GM12874 (cell line): ENCODE measurements at regions not wholly inside any gene's neighbourhood (a gene's known extent, or its start where the extent isn't known, plus 50 kb on each side); places are given as distances from the start of the nearest gene placed in this dataset.

Experiments used
- CTCF ChIP-seq: IDR thresholded peaks from 2 replicates; pipeline ENCODE4 v1.5.1; 2011; ENCODE audit warnings: low read depth, mild to moderate bottlenecking, control low read depth, low read length, moderate library complexity; ENCODE audit not compliant: insufficient read depth

- no peak for TF ChIP-seq CTCF
Observed at GRCh38 chr2:198285216-198285615, 480.8 kb downstream of the PLCL1 start.

- no peak for TF ChIP-seq CTCF
Observed at GRCh38 chr2:198283146-198283545, 478.8 kb downstream of the PLCL1 start.

DNA sequence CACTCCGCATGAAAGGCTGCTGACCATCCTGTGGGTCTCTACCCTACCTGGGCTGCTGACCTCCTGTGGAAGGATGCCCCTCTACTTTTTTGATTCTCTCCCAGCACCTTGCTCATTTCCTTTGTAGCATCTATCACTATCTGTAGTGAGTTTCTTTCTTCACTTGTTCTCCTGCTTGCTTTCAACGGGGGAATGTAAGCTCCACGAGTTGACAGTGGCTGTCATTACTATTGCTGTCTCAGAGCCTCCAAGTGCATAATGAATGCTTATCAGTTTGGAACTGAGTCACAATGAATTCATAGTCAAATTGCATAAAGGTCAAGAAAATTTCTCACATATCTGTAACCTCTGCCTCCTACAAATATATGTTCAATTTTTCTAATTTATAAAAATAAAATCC, 477.7 kb downstream of the PLCL1 start:
- no peak for TF ChIP-seq CTCF

GRCh38 chr2:198280145-198280544, 475.8 kb downstream of the PLCL1 start:
- no peak for TF ChIP-seq CTCF

DNA sequence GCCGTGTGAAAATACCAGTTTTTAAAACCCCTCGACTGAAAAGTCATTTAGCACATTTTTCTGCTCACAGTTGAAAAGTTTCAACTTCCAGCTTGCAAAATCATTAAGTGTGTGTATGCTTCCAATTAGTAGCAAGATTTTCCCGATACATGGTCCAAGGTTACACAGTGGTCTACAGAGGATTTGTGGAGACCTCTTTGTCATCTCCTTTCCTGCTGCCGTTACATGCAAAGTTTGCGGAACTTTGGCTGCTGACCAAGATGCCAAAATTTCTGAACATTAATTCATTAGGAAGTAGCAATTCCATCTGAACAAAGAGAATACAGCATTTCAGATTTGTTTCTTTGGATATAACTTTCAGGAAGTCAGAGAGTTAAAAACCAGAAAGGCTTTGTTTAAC, 474.6 kb downstream of the PLCL1 start:
- TF ChIP-seq CTCF, result no peak

DNA sequence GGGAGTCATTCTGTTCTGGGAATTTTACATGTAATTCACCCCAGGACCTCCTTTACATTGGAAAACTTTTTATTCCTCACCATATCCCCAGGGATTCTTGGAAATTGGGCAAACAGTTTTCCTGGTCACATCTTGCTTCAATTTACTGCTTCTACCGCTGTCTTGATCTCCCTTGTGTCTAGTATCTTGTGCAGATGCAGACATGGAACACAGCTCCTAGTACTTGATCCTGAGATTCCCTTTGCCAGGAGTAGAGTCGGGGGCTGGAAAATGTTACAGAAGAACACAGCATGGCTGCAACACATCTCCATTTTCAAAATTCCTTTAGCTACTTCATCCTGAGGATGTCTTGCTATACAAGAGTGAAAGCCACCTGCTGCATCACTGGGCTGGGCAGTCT, 472.8 kb downstream of the PLCL1 start:
- TF ChIP-seq CTCF, result no peak

DNA sequence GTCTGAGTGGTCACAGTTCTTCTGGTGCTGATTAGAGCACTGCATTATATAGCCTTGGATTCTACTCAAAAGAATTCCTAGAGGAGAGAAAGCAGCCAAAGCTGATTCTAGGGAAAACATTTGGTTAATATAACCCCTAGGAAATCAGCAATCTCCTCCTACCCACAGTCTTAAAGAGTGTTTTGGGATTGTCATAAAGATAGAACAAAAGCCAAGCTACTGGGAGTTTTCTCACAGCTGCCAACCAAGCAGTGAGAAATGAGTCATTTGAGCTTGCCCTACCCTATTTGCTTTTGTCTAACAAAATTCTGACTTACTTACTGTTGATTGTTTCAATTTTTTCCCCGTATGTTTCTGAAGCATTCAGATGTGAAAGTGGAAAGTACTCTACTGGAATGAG, 469.3 kb downstream of the PLCL1 start:
- TF ChIP-seq CTCF, result no peak

DNA sequence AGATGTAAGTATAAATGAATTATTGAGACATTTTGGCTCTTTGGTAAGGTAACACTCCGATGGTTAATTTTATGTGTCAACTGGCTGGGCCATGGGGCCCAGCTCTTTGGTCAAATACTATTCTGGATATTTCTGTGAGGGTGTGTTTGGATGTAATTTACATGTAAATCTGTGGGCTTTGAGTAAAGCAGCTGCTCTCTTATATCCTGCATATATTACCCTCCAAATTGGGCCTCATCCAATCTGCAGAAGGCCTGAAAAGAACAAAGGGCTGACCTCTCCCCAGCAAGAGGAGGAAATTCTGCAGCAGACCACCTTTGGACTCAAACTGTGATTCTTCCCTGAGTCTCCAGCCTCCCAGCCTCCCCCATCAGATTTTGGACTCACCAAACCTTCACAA, 464.1 kb downstream of the PLCL1 start:
- no peak for TF ChIP-seq CTCF
